Tibial artery (tissue), 4 donors: ENCODE measurements at regions not wholly inside any gene's neighbourhood (a gene's known extent, or its start where the extent isn't known, plus 50 kb on each side); places are given as distances from the start of the nearest gene placed in this dataset.

ENCODE experiments used
- DNase-seq, 2 donors: peaks; one replicate each; pipeline ENCODE4 v3.0.0-alpha.2; 2019
- H3K27ac ChIP-seq, 2 donors: fragments of 200-600 bp; sonication (generic) in 1 of 2; 1 replicate in 1 of 2; 2 replicates in 1 of 2; pipeline ENCODE4 v1.5.1; 2018 to 2019; ENCODE audit warnings: mild to moderate bottlenecking in 1 of 2
- H3K27me3 ChIP-seq, 2 donors: fragments of 200-600 bp; sonication (generic) in 1 of 2; one replicate each; pipeline versions ENCODE4 v1.5.1 to v1.6.0; 2016 to 2019
- H3K36me3 ChIP-seq, 3 donors: fragments of 200-600 bp; sonication (generic) in 2 of 3; one replicate each; pipeline ENCODE4 v1.5.1; 2016 to 2019; ENCODE audit warnings: mild to moderate bottlenecking in 2 of 3
- H3K4me1 ChIP-seq, 4 donors: fragments of 200-600 bp; sonication (generic) in 2 of 4; 1 replicate in 3 of 4; 2 replicates in 1 of 4; pipeline ENCODE4 v1.5.1; 2016 to 2019
- H3K4me3 ChIP-seq, 2 donors: fragments of 200-600 bp; sonication (generic) in 1 of 2; 1 replicate in 1 of 2; 2 replicates in 1 of 2; pipeline ENCODE4 v1.5.1; 2018 to 2019; ENCODE audit warnings: mild to moderate bottlenecking in 2 of 2
- H3K9me3 ChIP-seq, 3 donors: fragments of 200-600 bp; sonication (generic) in 1 of 3; one replicate each; pipeline ENCODE4 v1.5.1; 2016 to 2019
- intact Hi-C: fragments of 100-400 bp; cut with DNase I; formaldehyde crosslinking; loops from one replicate; pipeline ENCODE4 v1.15.0; 2023; ENCODE audit warnings: low total_unique reads
- TF ChIP-seq, protein P1 (sequence below), 2 experiments: fragments of 200-600 bp in 1 of 2; fragments of 450-650 bp in 1 of 2; IDR thresholded peaks; one replicate each; pipeline ENCODE4 v1.5.1; 2017 to 2019; ENCODE audit warnings: antibody characterized with exemption in 2 of 2, mild to moderate bottlenecking in 1 of 2, moderate library complexity in 1 of 2

DNA sequence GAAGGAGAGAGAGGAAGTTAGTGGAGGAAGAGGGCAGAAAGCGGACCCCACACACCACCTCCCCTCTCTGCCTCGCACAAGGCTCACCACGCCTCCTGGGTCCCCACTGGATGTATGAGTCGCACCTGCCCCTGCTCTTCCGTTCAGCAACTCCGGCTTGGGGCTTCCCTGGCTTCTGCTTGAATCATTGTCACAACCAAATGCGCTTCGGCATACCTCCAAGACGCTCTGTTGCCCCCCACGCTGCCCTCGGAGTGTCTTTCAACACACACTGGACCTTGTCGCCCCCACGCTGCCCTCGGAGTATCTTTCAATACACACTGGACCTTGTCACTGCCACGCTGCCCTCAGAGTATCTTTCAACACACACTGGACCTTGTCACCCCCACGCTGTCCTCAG is 247.2 kb downstream of the TEX29 start:
- H3K4me3 ChIP-seq, result no peak overlapping the region
- TF ChIP-seq, protein P1, sequence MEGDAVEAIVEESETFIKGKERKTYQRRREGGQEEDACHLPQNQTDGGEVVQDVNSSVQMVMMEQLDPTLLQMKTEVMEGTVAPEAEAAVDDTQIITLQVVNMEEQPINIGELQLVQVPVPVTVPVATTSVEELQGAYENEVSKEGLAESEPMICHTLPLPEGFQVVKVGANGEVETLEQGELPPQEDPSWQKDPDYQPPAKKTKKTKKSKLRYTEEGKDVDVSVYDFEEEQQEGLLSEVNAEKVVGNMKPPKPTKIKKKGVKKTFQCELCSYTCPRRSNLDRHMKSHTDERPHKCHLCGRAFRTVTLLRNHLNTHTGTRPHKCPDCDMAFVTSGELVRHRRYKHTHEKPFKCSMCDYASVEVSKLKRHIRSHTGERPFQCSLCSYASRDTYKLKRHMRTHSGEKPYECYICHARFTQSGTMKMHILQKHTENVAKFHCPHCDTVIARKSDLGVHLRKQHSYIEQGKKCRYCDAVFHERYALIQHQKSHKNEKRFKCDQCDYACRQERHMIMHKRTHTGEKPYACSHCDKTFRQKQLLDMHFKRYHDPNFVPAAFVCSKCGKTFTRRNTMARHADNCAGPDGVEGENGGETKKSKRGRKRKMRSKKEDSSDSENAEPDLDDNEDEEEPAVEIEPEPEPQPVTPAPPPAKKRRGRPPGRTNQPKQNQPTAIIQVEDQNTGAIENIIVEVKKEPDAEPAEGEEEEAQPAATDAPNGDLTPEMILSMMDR (IDR thresholded peaks at IDR 0.05), result no peak

DNA sequence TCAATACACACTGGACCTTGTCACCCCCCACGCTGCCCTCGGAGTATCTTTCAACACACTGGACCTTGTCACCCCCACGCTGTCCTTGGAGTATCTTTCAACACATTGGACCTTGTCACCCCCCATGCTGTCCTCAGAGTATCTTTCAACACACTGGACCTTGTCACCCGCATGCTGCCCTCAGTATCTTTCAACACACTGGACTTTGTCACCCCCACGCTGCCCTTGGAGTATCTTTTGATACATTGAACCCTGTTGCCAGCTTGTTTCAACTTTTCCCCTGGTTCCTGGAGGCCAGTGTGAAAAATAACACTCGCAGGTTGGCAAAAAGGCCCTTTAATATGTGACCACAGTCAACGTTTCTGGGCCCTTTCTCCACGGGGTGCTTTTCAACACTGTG is 247.8 kb downstream of the TEX29 start:
- peaks cover 0 to 10% of the 10 kb centered on the region in 2 donors for H3K27me3 ChIP-seq
- H3K9me3 ChIP-seq, result peaks cover 0 to 14% (median 11%) of the 10 kb centered on the region in 3 donors
- H3K27ac ChIP-seq, result no peak overlapping the region
- DNase-seq, result no peak
- no peaks in the 10 kb centered on the region for H3K4me1 ChIP-seq
- H3K36me3 ChIP-seq, result no peaks in the 10 kb centered on the region
- TF ChIP-seq, protein P1 (IDR thresholded peaks at IDR 0.05), result no peak
- intact Hi-C loops, result no loop called here
- no peak overlapping the region for H3K4me3 ChIP-seq

More for the DNA sequence above, 247.2 kb downstream of the TEX29 start:
- no peaks in the 10 kb centered on the region for H3K4me1 ChIP-seq
- peaks cover 0 to 5% of the 10 kb centered on the region in 2 donors for H3K27me3 ChIP-seq
- H3K9me3 ChIP-seq, result peaks cover 0 to 12% (median 10%) of the 10 kb centered on the region in 3 donors
- intact Hi-C loops, result no loop called here
- DNase-seq, result no peak
- no peak overlapping the region for H3K27ac ChIP-seq
- H3K36me3 ChIP-seq, result no peaks in the 10 kb centered on the region

DNA sequence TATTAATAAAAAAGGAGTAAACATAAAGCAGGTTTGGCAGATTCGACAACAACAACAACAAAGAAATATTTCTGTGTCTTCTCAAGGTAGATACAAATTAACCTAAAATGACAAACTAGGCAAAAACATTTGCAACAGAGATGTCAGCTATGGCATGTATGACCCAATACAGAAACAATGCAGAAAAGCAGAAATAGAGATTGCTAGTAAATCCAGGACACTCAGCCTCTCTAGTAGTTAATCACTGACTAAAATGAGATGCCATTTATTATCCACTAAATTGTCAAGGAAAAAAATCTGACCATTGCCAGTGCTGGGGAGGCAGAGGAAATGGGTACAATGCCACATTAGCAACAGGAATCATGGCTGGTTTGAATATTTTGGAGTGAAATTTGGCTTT is 250.5 kb downstream of the TEX29 start:
- no peaks in the 10 kb centered on the region for H3K4me1 ChIP-seq
- intact Hi-C loops, result no loop called here
- no peak overlapping the region for H3K4me3 ChIP-seq

DNA sequence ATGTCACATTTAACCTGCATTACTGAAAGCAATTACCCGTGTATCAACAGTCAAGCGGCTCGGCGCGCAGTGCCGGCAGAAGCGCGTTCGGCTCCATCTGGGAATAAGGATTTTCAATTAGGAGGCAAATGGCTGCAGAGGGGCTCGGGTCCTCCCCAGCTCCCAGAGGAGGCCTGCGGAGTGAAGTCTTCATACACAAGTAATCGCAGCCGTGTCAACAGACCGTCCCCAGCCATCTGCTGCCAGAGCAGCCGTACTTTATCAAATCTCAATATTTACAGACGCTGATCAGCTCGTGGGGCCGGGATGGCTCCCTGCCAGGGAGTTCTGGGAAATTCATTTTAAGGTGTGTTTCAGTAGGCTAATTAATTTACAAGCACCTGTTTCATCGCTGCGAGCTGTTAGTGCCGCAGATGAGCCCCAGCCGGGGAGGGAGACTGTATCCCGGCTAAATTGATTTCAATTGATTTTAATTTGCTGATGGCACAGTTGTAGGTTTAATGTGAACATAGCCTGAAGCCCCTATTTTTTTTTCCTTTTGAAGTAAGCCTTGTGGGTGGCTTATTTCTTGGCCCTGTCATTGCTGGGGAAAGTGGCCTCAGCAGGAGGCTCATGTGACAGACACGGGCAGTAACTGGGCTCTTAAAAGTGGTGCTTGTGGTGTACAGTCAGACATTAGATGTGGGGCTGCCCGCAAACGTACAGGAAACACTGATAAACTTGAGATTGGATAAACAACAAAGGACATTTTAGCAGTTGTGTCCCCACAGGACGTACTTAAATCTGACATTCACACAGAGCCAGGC is 252.7 kb downstream of the TEX29 start:
- Histone ChIP-seq H3K9me3 (peaks cover 0 to 29% (median 25%) of the 10 kb centered on the region in 3 donors), H3K4me3 (no peak overlapping the region), H3K27ac (no peak overlapping the region), H3K36me3 (no peaks in the 10 kb centered on the region), H3K27me3 (peaks cover 0 to 8% of the 10 kb centered on the region in 2 donors), H3K4me1 (no peaks in the 10 kb centered on the region)
- intact Hi-C loops, result no loop called here
- TF ChIP-seq, protein P1 (IDR thresholded peaks at IDR 0.05), result no peak
- no peak for DNase-seq

More for the DNA sequence above, 250.5 kb downstream of the TEX29 start:
- Histone ChIP-seq H3K9me3 (peaks cover 0 to 29% (median 25%) of the 10 kb centered on the region in 3 donors), H3K36me3 (no peaks in the 10 kb centered on the region), H3K27ac (no peak overlapping the region), H3K27me3 (peaks cover 0 to 8% of the 10 kb centered on the region in 2 donors)
- DNase-seq, result no peak
- TF ChIP-seq, protein P1 (IDR thresholded peaks at IDR 0.05), result no peak

DNA sequence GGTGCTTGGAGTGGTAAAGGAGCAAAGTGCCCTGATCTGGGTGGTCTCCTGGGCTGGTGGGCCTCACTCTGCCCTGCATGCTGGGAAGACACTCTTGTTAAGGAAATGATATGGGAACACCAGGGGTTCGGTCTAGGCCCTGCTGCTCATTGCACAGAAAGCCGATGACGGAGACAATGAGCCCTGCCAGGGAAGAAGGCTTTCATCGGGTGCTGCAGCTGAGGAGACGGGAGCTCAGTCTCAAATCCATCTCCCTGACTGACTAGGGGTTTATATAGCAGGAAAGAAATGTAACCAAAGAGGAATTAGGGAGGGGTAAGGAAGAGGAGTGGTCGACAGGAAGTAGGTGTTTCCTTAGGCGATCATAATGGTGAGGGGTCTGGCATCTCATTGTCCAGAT is 253.4 kb downstream of the TEX29 start:
- no peak overlapping the region for H3K4me3 ChIP-seq
- no peak for DNase-seq

More for the DNA sequence above, 253.4 kb downstream of the TEX29 start:
- intact Hi-C loops, result no loop called here
- Histone ChIP-seq H3K27me3 (peaks cover 0 to 5% of the 10 kb centered on the region in 2 donors), H3K4me1 (no peaks in the 10 kb centered on the region), H3K36me3 (no peaks in the 10 kb centered on the region), H3K27ac (no peak overlapping the region), H3K9me3 (peaks cover 0 to 25% (median 23%) of the 10 kb centered on the region in 3 donors)
- TF ChIP-seq, protein P1 (IDR thresholded peaks at IDR 0.05), result no peak
